HG03108 (cell line): ENCODE measurements at regions not wholly inside any gene's neighbourhood (a gene's known extent, or its start where the extent isn't known, plus 50 kb on each side); places are given as distances from the start of the nearest gene placed in this dataset.
"Not testable (repeated sequence)": the region's sequence is repeated elsewhere in the genome, so short reads cannot be mapped to it uniquely, and the experiment has no call there.

Experiments used
- ATAC-seq: cut with Tn5 transposase; IDR thresholded peaks from one replicate; pipeline ENCODE4 v1.9.1; 2021; ENCODE audit warnings: moderate library complexity; ENCODE audit not compliant: unreplicated experiment

GRCh38 chr7:119232091-119232490 lies 1007.6 kb downstream of the ANKRD7 start:
- ATAC-seq, result no peak

DNA sequence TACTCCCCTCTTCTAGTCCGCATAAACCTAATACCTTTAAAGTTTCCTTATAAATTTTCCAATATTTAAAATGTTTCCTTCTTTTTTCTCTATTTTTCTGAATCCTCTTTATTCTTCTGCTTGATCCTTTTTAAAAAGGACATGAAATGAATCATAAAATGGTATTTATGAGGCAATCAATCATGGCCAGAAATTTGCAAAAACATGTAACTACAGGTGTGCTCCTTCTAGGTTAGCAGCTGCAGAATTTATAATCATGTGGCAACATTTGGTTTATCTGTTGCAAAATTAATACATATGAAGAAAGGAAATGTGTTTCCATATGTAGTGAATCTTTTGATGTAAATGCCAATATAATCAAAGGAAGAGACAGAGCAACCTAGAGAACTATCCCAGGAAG lies 1008.5 kb downstream of the ANKRD7 start:
- ATAC-seq, result no peak

- ATAC-seq, result no peak
Observed at GRCh38 chr7:119252962-119253361, 1020.0 kb upstream of the KCND2 start.

- no peak for ATAC-seq
Observed at GRCh38 chr7:119254742-119255141, 1018.2 kb upstream of the KCND2 start.

GRCh38 chr7:119256001-119256400 lies 1017.0 kb upstream of the KCND2 start:
- ATAC-seq, result no peak

DNA sequence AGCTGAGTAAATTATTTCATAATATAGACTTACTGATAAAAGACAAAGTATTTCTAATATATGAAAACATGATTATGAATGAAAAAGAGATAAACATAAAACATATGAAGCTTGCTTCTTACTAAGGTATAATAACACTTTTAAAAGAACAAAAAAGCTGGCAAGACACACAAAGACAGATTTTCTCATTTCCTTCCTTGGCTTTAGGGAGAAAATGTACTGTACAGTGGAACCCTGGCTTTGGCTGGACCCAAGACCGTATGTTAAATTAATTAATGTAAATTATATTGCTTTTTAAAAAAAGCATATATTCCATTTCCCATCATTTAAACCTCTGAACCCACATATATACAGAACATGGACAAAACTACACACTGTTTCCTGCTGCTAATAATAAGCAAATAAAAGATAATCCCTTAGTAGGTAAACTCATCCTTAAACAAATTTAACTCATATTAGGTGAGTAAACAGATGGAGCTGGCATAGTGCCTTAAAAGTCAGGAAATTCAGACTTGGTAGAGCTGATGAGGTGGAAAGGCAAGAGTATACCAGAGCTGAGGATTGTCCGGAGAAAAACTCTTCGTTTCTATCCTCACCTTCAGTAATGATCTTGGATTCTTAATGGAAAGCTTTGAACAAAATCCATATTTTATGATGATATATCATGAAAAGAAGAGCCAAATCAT lies 1016.4 kb upstream of the KCND2 start:
- no peak for ATAC-seq

DNA sequence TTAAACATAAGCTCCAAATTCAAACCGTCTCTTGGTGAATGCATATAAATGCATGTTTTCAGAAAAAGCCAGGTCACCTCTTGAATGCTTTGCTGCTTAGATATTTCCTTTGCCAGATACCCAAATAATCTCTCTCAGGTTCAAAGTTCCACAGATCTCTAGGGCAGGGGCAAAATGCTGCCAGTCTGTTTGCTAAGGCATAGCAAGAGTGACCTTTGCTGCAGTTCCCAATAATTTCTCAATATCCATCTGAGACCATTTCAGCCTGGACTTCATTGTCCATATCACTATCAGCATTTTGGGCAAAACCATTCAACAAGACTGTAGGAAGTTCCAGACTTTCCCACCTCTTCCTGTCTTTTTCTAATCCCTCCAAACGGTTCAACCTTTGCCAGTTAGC lies 1006.2 kb upstream of the KCND2 start:
- ATAC-seq, result not testable (repeated sequence)

GRCh38 chr7:119270045-119270464 lies 1002.9 kb upstream of the KCND2 start:
- ATAC-seq, result peak; percentile 97

DNA sequence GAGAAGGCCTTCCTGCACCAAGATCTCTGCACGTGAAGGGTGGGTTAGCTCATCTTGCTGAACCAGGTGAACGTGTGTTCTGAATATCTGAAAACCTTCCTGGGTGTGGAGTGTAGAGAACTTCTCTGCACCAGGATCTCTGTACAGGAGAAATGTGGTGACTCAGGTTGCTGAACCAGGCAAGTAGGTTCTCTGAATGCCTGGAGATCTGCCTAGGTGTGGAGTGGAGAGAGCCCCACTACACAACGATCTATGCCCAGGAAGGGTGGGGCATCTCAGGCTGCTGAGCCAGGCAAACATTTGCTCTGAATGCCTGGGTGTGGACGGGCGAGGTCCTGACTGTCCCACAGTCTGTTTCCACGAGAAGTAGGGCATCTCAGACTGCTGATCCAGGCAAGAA lies 1002.3 kb upstream of the KCND2 start:
- ATAC-seq, result no peak

GRCh38 chr7:119271147-119271779 lies 1001.7 kb upstream of the KCND2 start:
- ATAC-seq, result no peak

- no peak for ATAC-seq
Observed at GRCh38 chr7:119281181-119281846, 991.7 kb upstream of the KCND2 start.

- ATAC-seq, result no peak
Observed at GRCh38 chr7:119283353-119283752, 989.6 kb upstream of the KCND2 start.

DNA sequence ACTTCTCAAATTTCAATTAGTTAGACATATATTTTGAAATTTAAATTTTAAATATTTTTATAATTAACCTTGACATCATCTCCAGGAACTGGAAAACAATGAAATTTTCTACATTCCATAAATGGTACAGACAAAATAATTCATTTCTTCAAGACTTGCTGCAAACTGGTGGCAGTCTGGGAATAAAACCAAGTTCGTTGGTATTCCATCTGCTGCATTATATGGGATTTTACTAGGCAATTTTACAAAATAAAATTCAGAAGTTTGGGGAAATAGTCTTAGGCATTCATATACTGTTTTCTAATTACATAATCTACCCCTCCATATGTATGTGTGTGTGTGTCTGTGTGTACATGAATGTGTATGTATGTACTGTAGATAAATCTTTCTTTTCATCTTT lies 984.6 kb upstream of the KCND2 start:
- no peak for ATAC-seq

DNA sequence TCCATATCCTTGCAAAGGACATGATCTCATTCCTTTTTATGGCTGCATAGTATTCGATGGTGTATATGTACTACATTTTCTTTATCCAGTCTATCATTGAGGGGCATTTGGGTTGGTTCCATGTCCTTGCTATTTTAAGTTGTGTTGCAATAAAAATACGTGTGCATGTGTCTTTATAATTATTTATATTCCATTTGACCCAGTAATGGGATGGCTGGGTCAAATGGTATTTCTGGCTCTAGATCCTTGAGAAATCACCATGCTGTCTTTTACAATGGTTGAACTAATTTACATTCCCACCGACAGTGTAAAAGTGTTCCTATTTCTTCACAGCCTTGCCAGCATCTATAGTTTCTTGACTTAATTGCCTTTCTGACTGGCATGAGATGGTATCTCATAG lies 972.6 kb upstream of the KCND2 start:
- ATAC-seq, result not testable (repeated sequence)

DNA sequence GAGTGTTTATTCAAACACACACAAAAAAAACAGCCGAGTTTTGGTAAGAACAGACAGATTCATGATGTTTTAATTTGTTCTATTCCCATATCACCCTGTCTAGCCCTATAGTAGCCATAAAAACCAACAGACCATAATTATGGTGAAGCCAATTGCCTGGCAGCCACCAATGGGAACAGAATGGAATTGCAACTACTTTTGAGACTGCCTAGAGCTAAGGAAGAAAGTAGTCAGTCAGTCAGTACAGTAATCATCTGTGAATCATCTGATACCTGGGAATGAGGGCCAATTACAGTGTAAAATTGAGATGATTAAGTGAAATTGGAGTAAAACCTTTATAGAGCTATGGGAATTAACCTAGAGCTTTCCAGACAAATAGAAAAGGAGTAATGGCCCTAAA lies 952.7 kb upstream of the KCND2 start:
- ATAC-seq, result no peak

DNA sequence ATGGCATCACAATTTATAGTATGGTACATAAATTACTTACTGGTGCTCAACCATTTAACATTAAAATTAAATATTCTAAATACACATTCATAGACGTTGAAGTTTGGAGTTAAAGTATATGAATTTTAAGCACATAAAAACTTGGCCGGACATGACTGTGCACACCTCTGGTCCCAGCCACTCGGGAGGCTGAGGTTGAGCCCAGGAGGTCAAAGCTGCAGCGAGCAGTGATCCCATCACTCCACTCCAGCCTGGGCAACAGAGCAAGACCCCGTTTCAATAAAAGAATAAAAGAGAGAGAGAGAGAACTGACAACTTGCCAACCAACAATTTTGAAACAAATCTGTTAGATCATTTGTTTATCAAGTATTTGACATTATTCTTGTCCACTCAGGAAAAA lies 943.3 kb upstream of the KCND2 start:
- no peak for ATAC-seq

DNA sequence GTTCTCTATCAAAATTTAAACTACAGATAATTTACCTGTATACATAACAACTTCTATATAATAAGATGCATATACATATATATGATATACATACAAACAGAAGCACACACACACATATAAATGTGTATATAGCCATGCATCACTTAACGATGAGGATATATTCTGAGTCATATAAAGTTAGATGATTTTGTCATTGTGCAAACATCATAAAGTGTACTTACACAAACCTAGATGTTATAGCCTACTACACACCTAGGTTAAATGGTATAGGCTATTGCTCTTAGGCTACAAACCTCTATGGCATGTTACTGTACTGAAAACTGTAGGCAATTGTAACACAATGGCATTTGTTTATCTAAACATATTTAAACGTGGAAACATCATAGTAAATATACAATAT lies 937.6 kb upstream of the KCND2 start:
- no peak for ATAC-seq

DNA sequence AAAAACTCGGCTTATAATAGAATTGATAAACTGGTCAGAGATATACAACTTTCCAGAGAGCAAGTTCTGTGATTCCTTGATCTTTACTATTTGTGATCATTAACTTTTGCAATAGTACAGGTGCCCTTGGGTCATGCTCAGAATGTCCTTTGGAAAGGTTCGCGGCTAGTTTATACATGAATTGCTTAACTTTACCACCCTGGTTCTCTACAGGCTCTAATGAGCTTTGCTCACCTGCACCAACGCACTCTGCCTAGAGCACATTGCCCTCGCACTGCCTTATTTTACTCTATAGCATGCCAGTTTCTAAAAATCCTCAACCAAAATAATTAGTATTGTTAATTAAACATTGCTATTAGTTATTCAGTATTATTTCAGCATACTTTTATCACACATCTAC lies 931.2 kb upstream of the KCND2 start:
- no peak for ATAC-seq

- ATAC-seq, result no peak
Observed at GRCh38 chr7:119343289-119343688, 929.7 kb upstream of the KCND2 start.

GRCh38 chr7:119344466-119344865 lies 928.5 kb upstream of the KCND2 start:
- no peak for ATAC-seq

GRCh38 chr7:119348491-119348890 lies 924.5 kb upstream of the KCND2 start:
- ATAC-seq, result no peak

GRCh38 chr7:119350334-119350733 lies 922.6 kb upstream of the KCND2 start:
- no peak for ATAC-seq
